ENCODE measurements at regions not wholly inside any gene's neighbourhood (a gene's known extent, or its start where the extent isn't known, plus 50 kb on each side); places are given as distances from the start of the nearest gene placed in this dataset.

DNA sequence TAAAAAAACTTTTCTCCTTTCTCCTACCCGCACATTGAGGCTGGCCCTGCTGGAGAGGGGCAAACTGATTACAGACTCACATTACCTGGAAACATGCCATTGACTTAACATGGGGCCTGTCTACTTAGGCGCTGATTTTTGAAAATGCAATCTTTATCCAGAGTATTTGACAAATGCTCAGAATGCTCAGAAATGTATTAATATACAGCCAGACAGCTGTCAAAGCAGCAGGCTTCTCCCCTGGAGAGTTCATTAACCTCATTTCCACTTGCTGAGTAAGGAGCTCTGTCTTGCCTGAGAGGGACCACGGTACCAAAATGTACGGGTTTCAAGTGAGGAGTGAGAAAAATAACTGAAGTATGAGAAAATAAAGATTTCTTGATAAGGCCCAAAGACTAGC is 95.7 kb downstream of the PAX1 start:
- TF ChIP-seq, protein P1, sequence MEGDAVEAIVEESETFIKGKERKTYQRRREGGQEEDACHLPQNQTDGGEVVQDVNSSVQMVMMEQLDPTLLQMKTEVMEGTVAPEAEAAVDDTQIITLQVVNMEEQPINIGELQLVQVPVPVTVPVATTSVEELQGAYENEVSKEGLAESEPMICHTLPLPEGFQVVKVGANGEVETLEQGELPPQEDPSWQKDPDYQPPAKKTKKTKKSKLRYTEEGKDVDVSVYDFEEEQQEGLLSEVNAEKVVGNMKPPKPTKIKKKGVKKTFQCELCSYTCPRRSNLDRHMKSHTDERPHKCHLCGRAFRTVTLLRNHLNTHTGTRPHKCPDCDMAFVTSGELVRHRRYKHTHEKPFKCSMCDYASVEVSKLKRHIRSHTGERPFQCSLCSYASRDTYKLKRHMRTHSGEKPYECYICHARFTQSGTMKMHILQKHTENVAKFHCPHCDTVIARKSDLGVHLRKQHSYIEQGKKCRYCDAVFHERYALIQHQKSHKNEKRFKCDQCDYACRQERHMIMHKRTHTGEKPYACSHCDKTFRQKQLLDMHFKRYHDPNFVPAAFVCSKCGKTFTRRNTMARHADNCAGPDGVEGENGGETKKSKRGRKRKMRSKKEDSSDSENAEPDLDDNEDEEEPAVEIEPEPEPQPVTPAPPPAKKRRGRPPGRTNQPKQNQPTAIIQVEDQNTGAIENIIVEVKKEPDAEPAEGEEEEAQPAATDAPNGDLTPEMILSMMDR (IDR thresholded peaks at IDR 0.05): no peak
- no peak for TF ChIP-seq POLR2A (IDR thresholded peaks at IDR 0.05)
- TF ChIP-seq EP300 (IDR thresholded peaks at IDR 0.05): no peak

Data from stomach (tissue), 4 donors.